ENCODE measurements at regions not wholly inside any gene's neighbourhood (a gene's known extent, or its start where the extent isn't known, plus 50 kb on each side); places are given as distances from the start of the nearest gene placed in this dataset.
"Not testable (repeated sequence)": the region's sequence is repeated elsewhere in the genome, so short reads cannot be mapped to it uniquely, and the experiment has no call there.

- Mint-ChIP-seq H3K27me3 (ENCODE audit: low read depth) (no peaks in the 10 kb centered on the region), H3K36me3 (ENCODE audit: insufficient read depth in 1 of 3, low read depth in 3 of 3) (peaks cover 36 to 56% (median 41%) of the 10 kb centered on the region in 3 experiments), H3K9me3 (peaks cover 40 to 51% of the 10 kb centered on the region in 2 experiments), H3K27ac (no peak overlapping the region), H3K4me1 (peaks cover 1 to 11% of the 10 kb centered on the region in 2 experiments; a peak in 3 of 4 replicates), H3K4me3 (no peak overlapping the region)
- Histone ChIP-seq H4K91ac (ENCODE audit: insufficient read length, low read depth, low read length) (no peak overlapping the region), H2BK20ac (ENCODE audit: low read depth, low read length, poor library complexity, severe bottlenecking) (no peak overlapping the region), H3K18ac (ENCODE audit: insufficient read length, low read depth, low read length) (no peak overlapping the region), H3K27me3 (ENCODE audit: insufficient read depth, low read length) (no peaks in the 10 kb centered on the region), H2AFZ (ENCODE audit: low read length) (no peak overlapping the region), H3K23me2 (ENCODE audit: insufficient read length, low read depth, low read length, poor library complexity, severe bottlenecking) (no peaks in the 10 kb centered on the region), H4K8ac (replicated peaks; ENCODE audit: insufficient read length, low read depth, low read length) (no peak overlapping the region), H2BK120ac (ENCODE audit: low read depth, low read length, poor library complexity, severe bottlenecking) (no peak overlapping the region), H3K56ac (ENCODE audit: insufficient read length, low read depth, low read length) (no peak overlapping the region), H3K9me3 (ENCODE audit: control insufficient read depth, low read depth, low read length) (no peaks in the 10 kb centered on the region), H4K5ac (ENCODE audit: insufficient read length, low read depth, low read length) (no peak overlapping the region), H3K27ac (ENCODE audit: insufficient read length, low read depth, low read length) (no peak overlapping the region), H3K4me1 (ENCODE audit: insufficient read depth, low read length) (no peaks in the 10 kb centered on the region), H2AK5ac (ENCODE audit: insufficient read length, low read length) (no peak overlapping the region), H3T11ph (ENCODE audit: low read length) (no peak overlapping the region), H2BK5ac (ENCODE audit: insufficient read length, low read length) (no peak overlapping the region), H3K79me2 (ENCODE audit: insufficient read depth, low read length) (no peaks in the 10 kb centered on the region), H3K9ac (ENCODE audit: extremely low read depth, insufficient read length, low read length) (no peak overlapping the region), H3K23ac (ENCODE audit: insufficient read length, low read depth, low read length) (no peak overlapping the region), H3K4me2 (ENCODE audit: insufficient read depth, insufficient read length, low read length) (no peak overlapping the region), H2BK12ac (ENCODE audit: insufficient read length, low read depth, low read length) (no peak overlapping the region), H2BK15ac (ENCODE audit: low read depth, low read length) (no peak overlapping the region), H3K14ac (ENCODE audit: insufficient read depth, low read length) (no peak overlapping the region), H3K79me1 (ENCODE audit: insufficient read depth, low read depth, low read length, poor library complexity, severe bottlenecking) (no peaks in the 10 kb centered on the region), H3K4ac (ENCODE audit: low read depth, low read length) (no peak overlapping the region), H4K20me1 (ENCODE audit: control insufficient read depth, insufficient read depth, insufficient read length) (no peaks in the 10 kb centered on the region)
- no peak for DNase-seq
- no CpG with 5 or more reads among the region's 2 CpGs for WGBS (ENCODE audit: extremely low coverage, insufficient read length, low lambda C conversion rate)
- TF ChIP-seq CTCF (conservative IDR thresholded peaks at IDR 0.05), result no peak
Measured at GRCh38 chr3:110327870-110328269, 743.7 kb upstream of the NECTIN3 start.

- not testable (repeated sequence) for H2BK15ac ChIP-seq (ENCODE audit: low read depth, low read length); H2BK20ac ChIP-seq (ENCODE audit: low read depth, low read length, poor library complexity, severe bottlenecking); H3K23me2 ChIP-seq (ENCODE audit: insufficient read length, low read depth, low read length, poor library complexity, severe bottlenecking); H3K18ac ChIP-seq (ENCODE audit: insufficient read length, low read depth, low read length); H2BK5ac ChIP-seq (ENCODE audit: insufficient read length, low read length); H2BK120ac ChIP-seq (ENCODE audit: low read depth, low read length, poor library complexity, severe bottlenecking); H3T11ph ChIP-seq (ENCODE audit: low read length); H3K9ac ChIP-seq (ENCODE audit: extremely low read depth, insufficient read length, low read length); H2BK12ac ChIP-seq (ENCODE audit: insufficient read length, low read depth, low read length); H2AK5ac ChIP-seq (ENCODE audit: insufficient read length, low read length); H4K5ac ChIP-seq (ENCODE audit: insufficient read length, low read depth, low read length); H3K79me1 ChIP-seq (ENCODE audit: insufficient read depth, low read depth, low read length, poor library complexity, severe bottlenecking); H3K27me3 ChIP-seq (ENCODE audit: insufficient read depth, low read length); H3K27me3 Mint-ChIP-seq (ENCODE audit: low read depth); H3K79me2 ChIP-seq (ENCODE audit: insufficient read depth, low read length); H4K91ac ChIP-seq (ENCODE audit: insufficient read length, low read depth, low read length); H3K4me1 ChIP-seq (ENCODE audit: insufficient read depth, low read length); H3K4ac ChIP-seq (ENCODE audit: low read depth, low read length); H3K4me1 Mint-ChIP-seq; H3K56ac ChIP-seq (ENCODE audit: insufficient read length, low read depth, low read length); H3K9me3 ChIP-seq (ENCODE audit: control insufficient read depth, low read depth, low read length); H3K27ac ChIP-seq (ENCODE audit: insufficient read length, low read depth, low read length); H4K20me1 ChIP-seq (ENCODE audit: control insufficient read depth, insufficient read depth, insufficient read length); H3K23ac ChIP-seq (ENCODE audit: insufficient read length, low read depth, low read length); H3K14ac ChIP-seq (ENCODE audit: insufficient read depth, low read length); H3K4me2 ChIP-seq (ENCODE audit: insufficient read depth, insufficient read length, low read length); DNase-seq; H2AFZ ChIP-seq (ENCODE audit: low read length); H4K8ac ChIP-seq (replicated peaks; ENCODE audit: insufficient read length, low read depth, low read length); H3K4me3 Mint-ChIP-seq
- H3K27ac Mint-ChIP-seq, result 0 out of 7 replicates have a peak overlapping the region, but pooled peaks of 1 of the 3 experiments have one; percentile 44
- peaks cover 48 to 70% (median 54%) of the 10 kb centered on the region in 3 experiments for H3K36me3 Mint-ChIP-seq (ENCODE audit: insufficient read depth in 1 of 3, low read depth in 3 of 3)
- H3K9me3 Mint-ChIP-seq, result peaks cover 50 to 68% of the 10 kb centered on the region in 2 experiments
- WGBS (ENCODE audit: extremely low coverage, insufficient read length, low lambda C conversion rate), result no CpG with 5 or more reads among the region's 2 CpGs
Measured at GRCh38 chr3:110331562-110331961, 740.1 kb upstream of the NECTIN3 start.

Data from H9 (cell line).